CD14-positive monocyte (primary cell): ENCODE measurements at regions not wholly inside any gene's neighbourhood (a gene's known extent, or its start where the extent isn't known, plus 50 kb on each side); places are given as distances from the start of the nearest gene placed in this dataset.
A peak's percentile ranks its signal among the peaks of the same experiment; 100 is the strongest.

Experiments used
- DNase-seq, 3 donors: peaks; one replicate each; pipeline ENCODE4 v3.0.0-alpha.2; 2011 to 2022
- H2AFZ ChIP-seq: 2 replicates; pipeline ENCODE4 v1.6.0; 2012; ENCODE audit warnings: mild to moderate bottlenecking, low read depth, low read length, inconsistent platforms; ENCODE audit not compliant: insufficient read depth, poor library complexity, severe bottlenecking
- H3K27ac ChIP-seq, 2 donors: 1 replicate in 1 of 2; 2 replicates in 1 of 2; pipeline ENCODE4 v1.5.1; 2012 to 2013; ENCODE audit warnings: low read length in 2 of 2, control low read depth in 1 of 2, inconsistent platforms in 1 of 2, low read depth in 1 of 2, mild to moderate bottlenecking in 1 of 2
- H3K27me3 ChIP-seq, 2 donors: one replicate each; pipeline versions ENCODE4 v1.6.0 to v1.6.1; 2011 to 2013; ENCODE audit warnings: low read length in 2 of 2; ENCODE audit not compliant: control insufficient read depth in 2 of 2, insufficient read depth in 2 of 2
- H3K36me3 ChIP-seq, 2 donors: replicated peaks in 1 of 2; 1 replicate in 1 of 2; 2 replicates in 1 of 2; pipeline versions ENCODE4 v1.5.1 to v1.6.1; 2012 to 2013; ENCODE audit warnings: low read length in 2 of 2, control low read depth in 1 of 2, inconsistent platforms in 1 of 2, mild to moderate bottlenecking in 1 of 2; ENCODE audit not compliant: insufficient read depth in 2 of 2, control insufficient read depth in 1 of 2
- H3K4me1 ChIP-seq, 2 donors: 1 replicate in 1 of 2; 2 replicates in 1 of 2; pipeline versions ENCODE4 v1.5.1 to v1.6.1; 2012 to 2013; ENCODE audit warnings: low read length in 2 of 2, control low read depth in 1 of 2, inconsistent platforms in 1 of 2, mild to moderate bottlenecking in 1 of 2, moderate library complexity in 1 of 2; ENCODE audit not compliant: insufficient read depth in 2 of 2, control insufficient read depth in 1 of 2
- H3K4me2 ChIP-seq: replicated peaks from 2 replicates; pipeline ENCODE3; 2012; ENCODE audit warnings: low read length, moderate library complexity, mild to moderate bottlenecking; ENCODE audit not compliant: poor library complexity, severe bottlenecking; ENCODE audit errors: extremely low read depth
- H3K4me3 ChIP-seq, 3 experiments: fragments of 200-600 bp in 1 of 3; sonication (generic) in 1 of 3; replicated peaks in 1 of 3; 1 replicate in 2 of 3; 2 replicates in 1 of 3; pipeline ENCODE4 v1.5.1; 2011 to 2013; ENCODE audit warnings: low read length in 3 of 3, mild to moderate bottlenecking in 3 of 3, control low read depth in 2 of 3, low read depth in 2 of 3, inconsistent platforms in 1 of 3, moderate library complexity in 1 of 3
- H3K79me2 ChIP-seq: 2 replicates; pipeline ENCODE4 v1.6.0; 2012; ENCODE audit warnings: mild to moderate bottlenecking, control low read depth, inconsistent platforms, low read length, moderate library complexity; ENCODE audit not compliant: insufficient read depth
- H3K9ac ChIP-seq: 2 replicates; pipeline ENCODE4 v1.6.0; 2017; ENCODE audit warnings: low read length, mild to moderate bottlenecking; ENCODE audit not compliant: insufficient read depth, poor library complexity, severe bottlenecking
- H3K9me3 ChIP-seq, 2 donors: replicated peaks in 1 of 2; 1 replicate in 1 of 2; 2 replicates in 1 of 2; pipeline versions ENCODE4 v1.5.1 to v1.6.1; 2012 to 2013; ENCODE audit warnings: low read length in 2 of 2, control low read depth in 1 of 2; ENCODE audit not compliant: control insufficient read depth in 1 of 2, insufficient read depth in 1 of 2
- H4K20me1 ChIP-seq: 2 replicates; pipeline ENCODE4 v1.6.0; 2012; ENCODE audit warnings: mild to moderate bottlenecking, low read length, control low read depth, moderate library complexity; ENCODE audit not compliant: insufficient read depth
- H3K27ac Mint-ChIP-seq, 7 donors: one replicate each; pipeline ENCODE4 v1.8.0; 2020; ENCODE audit warnings: mild to moderate bottlenecking in 7 of 7, mixed read lengths in 7 of 7, moderate library complexity in 6 of 7, inconsistent platforms in 2 of 7
- H3K27me3 Mint-ChIP-seq, 3 donors: one replicate each; pipeline ENCODE4 v1.8.0; 2021 to 2022; ENCODE audit warnings: low read depth in 3 of 3, mild to moderate bottlenecking in 3 of 3, mixed read lengths in 3 of 3, moderate library complexity in 3 of 3, inconsistent platforms in 1 of 3
- H3K36me3 Mint-ChIP-seq, 2 donors: one replicate each; pipeline ENCODE4 v1.8.0; 2020; ENCODE audit warnings: mixed read lengths in 2 of 2, inconsistent platforms in 1 of 2, mild to moderate bottlenecking in 1 of 2
- H3K4me1 Mint-ChIP-seq: one replicate; pipeline ENCODE4 v1.8.0; 2020; ENCODE audit warnings: mild to moderate bottlenecking, mixed read lengths
- H3K4me3 Mint-ChIP-seq, 2 donors: one replicate each; pipeline ENCODE4 v1.8.0; 2020; ENCODE audit warnings: mild to moderate bottlenecking in 2 of 2, mixed read lengths in 2 of 2, moderate library complexity in 1 of 2
- H3K9me3 Mint-ChIP-seq, 7 donors: one replicate each; pipeline ENCODE4 v1.8.0; 2020 to 2022; ENCODE audit warnings: mixed read lengths in 7 of 7, mild to moderate bottlenecking in 6 of 7, moderate library complexity in 6 of 7, inconsistent platforms in 2 of 7
- CTCF ChIP-seq: fragments of 200-600 bp; IDR thresholded peaks from one replicate; pipeline ENCODE4 v1.8.0; 2022; ENCODE audit warnings: antibody characterized with exemption, mild to moderate bottlenecking
- WGBS: methylation state at CpG from one replicate; pipeline ENCODE4 v1.1.5; 2013; ENCODE audit warnings: missing lambda C conversion rate; ENCODE audit not compliant: insufficient coverage; 5-methylcytosine and 5-hydroxymethylcytosine counted together
- intact Hi-C, 2 donors: fragments of 100-400 bp; cut with micrococcal nuclease; formaldehyde crosslinking; loops; one replicate each; pipeline versions ENCODE4 v1.15.0 to v1.15.1; 2023

- peaks cover 0 to 1% (median 0%) of the 10 kb centered on the region in 3 donors for H3K27me3 Mint-ChIP-seq
- H3K27me3 ChIP-seq: no peaks in the 10 kb centered on the region
- peak overlapping the region in 1 of 7 donors; percentile 43 for H3K27ac Mint-ChIP-seq
- H3K4me1 Mint-ChIP-seq: peaks cover under 1% of the 10 kb centered on the region
- TF ChIP-seq CTCF: no peak
- H3K79me2 ChIP-seq: no peaks in the 10 kb centered on the region
- no peaks in the 10 kb centered on the region for H3K36me3 ChIP-seq
- no peak overlapping the region for H3K4me3 ChIP-seq
- DNase-seq: no peak
- no peak overlapping the region for H3K9ac ChIP-seq
- intact Hi-C loops: no loop called here
- H3K9me3 Mint-ChIP-seq: peaks cover 0 to 16% (median 4%) of the 10 kb centered on the region in 7 donors
- no peaks in the 10 kb centered on the region for H3K4me1 ChIP-seq
- H3K27ac ChIP-seq: no peak overlapping the region
- no peak overlapping the region for H2AFZ ChIP-seq
- H3K4me2 ChIP-seq: no peak overlapping the region
- WGBS: 80% methylated on average over 1 of the region's 7 CpGs
- no peaks in the 10 kb centered on the region for H3K36me3 Mint-ChIP-seq
- H4K20me1 ChIP-seq: no peaks in the 10 kb centered on the region
- no peak overlapping the region for H3K4me3 Mint-ChIP-seq
- peaks cover 0 to 7% of the 10 kb centered on the region in 2 donors for H3K9me3 ChIP-seq
Measured at GRCh38 chr3:31295150-31295765, 237.5 kb upstream of the STT3B start.

- H3K79me2 ChIP-seq: no peaks in the 10 kb centered on the region
- Mint-ChIP-seq H3K9me3 (peaks cover 0 to 17% (median 4%) of the 10 kb centered on the region in 7 donors), H3K4me3 (no peak overlapping the region), H3K4me1 (no peaks in the 10 kb centered on the region), H3K27me3 (peaks cover 0 to 1% (median 1%) of the 10 kb centered on the region in 3 donors), H3K36me3 (no peaks in the 10 kb centered on the region), H3K27ac (no peak overlapping the region)
- H3K9me3 ChIP-seq: peaks cover 0 to 7% of the 10 kb centered on the region in 2 donors
- no peak for DNase-seq
- H3K27me3 ChIP-seq: no peaks in the 10 kb centered on the region
- WGBS: 83% methylated on average over 2 of the region's 3 CpGs
- no peaks in the 10 kb centered on the region for H4K20me1 ChIP-seq
- H2AFZ ChIP-seq: no peak overlapping the region
- no peak for TF ChIP-seq CTCF
- no peak overlapping the region for H3K4me3 ChIP-seq
- no peaks in the 10 kb centered on the region for H3K36me3 ChIP-seq
- H3K9ac ChIP-seq: no peak overlapping the region
- no peak overlapping the region for H3K27ac ChIP-seq
- no peaks in the 10 kb centered on the region for H3K4me1 ChIP-seq
- no peak overlapping the region for H3K4me2 ChIP-seq
- intact Hi-C loops: no loop called here
Measured at GRCh38 chr3:31297726-31298298, 234.9 kb upstream of the STT3B start.
